Stimulated activated CD8-positive, alpha-beta memory T cell treated with anti-CD3 and anti-CD28 coated beads, Interleukin-4, amount 100 ng/mL, for 24 hours (primary cell): ENCODE measurements at regions not wholly inside any gene's neighbourhood (a gene's known extent, or its start where the extent isn't known, plus 50 kb on each side); places are given as distances from the start of the nearest gene placed in this dataset.
"Not testable (repeated sequence)": the region's sequence is repeated elsewhere in the genome, so short reads cannot be mapped to it uniquely, and the experiment has no call there.

Experiments used
- DNase-seq: peaks from one replicate; pipeline ENCODE4 v3.0.0-alpha.2; 2020; ENCODE audit warnings: low read depth

DNA sequence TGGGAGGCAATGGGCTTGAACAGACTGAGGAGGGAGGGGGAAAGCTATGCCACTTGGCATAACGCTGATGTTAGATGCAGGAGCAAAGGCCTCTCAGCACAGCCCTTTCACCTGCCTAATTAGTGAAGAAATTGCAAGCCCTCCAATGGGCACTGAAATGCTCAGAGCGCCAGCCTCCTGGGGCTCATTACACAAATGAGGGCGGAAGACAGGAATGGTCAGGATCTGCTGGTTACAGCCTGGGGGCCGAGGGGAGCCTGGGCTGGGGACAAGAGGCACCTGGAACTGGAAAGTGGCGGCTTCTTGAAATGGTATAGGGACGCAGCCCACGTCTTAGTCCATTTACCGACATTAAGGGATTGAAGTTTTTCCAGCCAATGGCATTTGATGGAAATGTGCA is 50.2 kb upstream of the PLET1 start:
- no peak for DNase-seq

DNA sequence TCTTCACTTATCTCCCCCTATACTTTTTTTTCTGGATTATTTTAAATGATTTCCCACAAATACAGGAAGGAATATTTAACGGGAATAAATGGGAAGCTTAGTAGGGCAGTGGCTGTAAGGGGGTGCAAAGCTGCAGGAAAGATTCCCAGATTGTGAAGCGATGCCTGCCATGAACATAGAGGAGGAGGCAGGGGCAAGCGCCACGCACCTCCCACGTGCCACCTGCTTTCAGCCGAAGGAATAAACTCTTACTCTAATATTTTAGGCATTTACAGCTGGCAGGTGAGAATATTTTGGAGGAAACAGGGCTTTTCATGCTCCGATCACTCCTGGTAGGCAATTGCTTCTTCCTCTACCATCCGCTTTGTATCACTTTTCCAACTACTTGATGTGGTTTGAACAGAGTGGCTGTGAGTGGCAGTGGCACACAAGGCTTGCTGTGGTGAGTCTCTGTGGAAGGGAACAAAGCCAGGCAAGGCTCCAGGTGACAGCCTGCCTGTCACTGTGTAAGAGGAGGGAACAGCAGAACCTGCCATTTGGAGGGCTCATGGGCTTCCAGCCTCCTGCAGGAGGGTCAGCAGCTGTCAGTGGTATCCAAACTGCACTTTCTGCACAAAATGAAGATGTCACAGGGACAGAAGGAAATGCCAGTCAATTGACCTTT is 54.5 kb upstream of the PLET1 start:
- DNase-seq: no peak

DNA sequence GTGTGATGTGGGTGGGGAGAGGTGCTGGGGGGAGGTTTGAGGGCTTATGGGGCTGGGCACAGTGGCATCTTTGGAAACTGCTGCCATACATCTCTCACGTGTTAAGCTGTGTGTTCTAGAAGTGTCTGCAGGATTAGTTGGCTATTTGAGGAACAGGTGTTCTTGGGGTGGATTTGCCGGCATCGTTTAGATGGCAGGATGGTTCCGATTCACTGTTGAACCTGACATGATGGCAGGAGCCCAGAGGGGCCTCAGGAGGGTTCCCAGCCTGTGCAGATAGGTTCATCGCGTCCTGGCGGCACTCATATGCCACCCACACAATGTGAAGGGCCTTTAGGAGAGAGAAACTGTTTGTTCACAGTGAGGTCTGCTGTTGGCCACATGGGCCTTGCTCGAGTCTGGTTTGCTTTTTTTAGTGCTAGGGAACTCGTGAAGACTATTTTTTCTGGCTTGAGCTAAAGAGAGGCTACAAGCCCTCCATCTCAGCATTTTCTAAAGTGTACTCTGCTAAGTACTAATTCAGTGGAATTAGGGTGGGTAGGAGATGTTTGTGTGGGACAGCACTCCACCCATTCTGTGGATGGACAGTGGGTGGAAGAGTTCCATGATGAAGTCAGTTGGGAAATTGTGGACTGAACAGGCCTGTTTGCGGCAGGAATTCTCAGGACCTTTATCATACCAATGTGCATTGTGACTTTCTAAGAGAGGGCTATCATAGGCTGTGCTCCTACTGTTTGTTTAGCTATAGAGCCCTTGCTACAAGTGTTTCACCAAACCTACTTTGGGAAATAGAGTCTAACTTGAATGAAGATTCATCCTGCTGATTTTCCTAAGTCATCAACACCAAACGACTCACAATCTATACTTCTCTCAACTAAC is 55.4 kb upstream of the PLET1 start:
- DNase-seq: no peak

DNA sequence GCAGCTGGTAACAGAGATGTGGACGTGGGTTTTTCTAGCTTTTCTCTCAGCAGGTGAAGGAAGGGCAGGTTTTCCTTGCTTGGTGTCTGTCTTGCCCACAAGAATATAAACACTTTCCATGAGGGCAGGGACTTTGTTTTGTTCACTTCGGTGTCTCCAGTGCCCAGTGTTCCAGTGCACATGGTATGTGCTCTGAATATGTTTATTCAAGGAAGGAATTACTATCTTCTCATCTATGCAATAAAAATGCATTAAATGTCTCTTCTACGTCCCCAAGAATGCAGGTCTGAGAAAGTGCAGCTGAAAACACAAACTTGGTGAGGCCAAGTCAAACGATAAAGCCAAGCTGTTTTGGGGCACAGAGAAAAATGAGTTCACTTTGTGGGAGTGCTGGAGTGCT is 56.3 kb upstream of the PLET1 start:
- no peak for DNase-seq

DNA sequence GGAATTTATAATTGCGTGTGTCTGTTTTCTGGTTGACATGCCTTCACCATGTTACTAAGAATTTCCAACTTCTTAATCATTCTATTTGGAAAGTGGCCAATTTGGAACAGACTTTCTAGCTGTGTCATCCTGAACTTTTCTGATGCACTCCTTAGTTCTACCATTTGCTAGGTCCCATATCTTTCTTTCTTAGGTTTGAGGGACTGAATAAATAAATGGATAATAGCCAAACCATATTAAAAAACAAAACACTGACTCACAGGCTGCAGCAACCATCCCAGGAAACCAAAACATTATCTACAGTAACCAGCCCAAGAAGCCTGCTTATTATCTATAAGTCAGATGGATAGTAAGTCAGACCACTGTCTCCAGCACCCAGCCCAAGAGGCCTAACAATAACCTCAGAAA is 57.5 kb upstream of the PLET1 start:
- no peak for DNase-seq

DNA sequence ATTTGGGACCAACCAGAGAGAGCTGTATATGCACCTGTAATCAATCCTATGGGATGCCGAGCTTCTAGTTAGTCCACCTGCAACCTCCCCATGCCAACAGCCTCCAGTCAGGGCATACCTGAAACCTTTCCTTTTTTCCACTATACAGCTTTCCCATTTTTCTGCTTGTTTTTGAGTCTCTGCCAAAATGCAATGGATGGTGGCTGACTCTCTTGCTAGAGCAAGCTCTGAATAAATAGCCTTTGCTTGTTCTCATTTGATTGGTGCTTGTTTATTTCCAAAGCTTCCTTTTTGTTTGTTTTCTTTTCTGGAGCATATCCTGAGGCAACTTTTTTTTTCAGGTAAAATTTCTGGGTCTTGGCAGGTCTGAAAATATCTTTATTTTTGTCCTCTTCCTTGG is 58.0 kb upstream of the PLET1 start:
- no peak for DNase-seq

DNA sequence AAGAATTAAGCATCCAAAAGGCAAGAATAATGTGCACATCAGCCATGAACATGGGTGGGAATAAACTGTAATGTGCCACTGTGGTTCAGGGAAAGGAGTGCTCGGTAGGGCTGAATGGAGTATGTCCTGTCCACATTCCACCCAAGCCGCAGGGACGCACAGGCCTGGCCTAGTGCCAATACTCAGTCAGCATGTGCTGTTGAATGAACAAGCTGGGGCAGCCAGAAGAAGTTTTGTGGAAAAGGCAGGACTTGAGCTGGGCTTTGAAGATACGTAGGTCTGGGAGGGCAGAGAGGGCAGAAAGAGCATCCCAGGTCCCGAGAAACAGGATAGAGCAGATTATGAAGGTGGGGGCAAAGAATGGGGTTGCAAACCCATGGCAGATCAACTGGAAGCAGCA is 60.0 kb upstream of the PLET1 start:
- no peak for DNase-seq

DNA sequence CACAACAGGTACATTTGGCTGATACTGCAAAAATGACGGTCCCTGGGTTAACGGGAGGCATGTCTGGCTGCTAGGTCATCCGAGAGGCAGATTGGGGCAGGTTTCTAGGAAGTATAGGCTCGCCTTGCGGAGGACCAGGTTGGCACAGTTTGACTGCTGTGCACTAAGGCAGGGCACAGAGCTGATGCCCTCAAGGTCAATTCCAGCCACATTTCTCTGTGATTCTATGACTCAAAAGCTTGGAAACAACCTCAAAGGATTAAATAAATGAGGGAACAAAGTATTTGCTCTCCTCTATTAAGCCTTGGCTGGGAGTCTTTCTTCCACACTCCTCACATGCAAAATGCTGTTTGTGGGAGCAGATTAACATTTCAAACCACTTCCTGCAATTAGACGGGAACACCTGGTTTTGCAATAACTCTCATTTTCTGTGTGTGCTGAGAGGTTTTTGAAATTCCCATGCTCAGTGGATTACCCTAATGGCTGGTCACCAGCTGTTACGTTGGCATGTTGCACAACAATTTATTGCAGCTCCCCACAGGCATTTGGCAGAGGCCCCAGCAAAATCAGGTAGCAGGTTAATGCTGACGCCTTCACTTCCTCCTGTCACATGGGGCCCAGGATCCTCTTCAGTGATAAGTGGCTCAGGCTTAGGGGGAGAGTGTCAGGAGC is 61.0 kb upstream of the PLET1 start:
- no peak for DNase-seq

DNA sequence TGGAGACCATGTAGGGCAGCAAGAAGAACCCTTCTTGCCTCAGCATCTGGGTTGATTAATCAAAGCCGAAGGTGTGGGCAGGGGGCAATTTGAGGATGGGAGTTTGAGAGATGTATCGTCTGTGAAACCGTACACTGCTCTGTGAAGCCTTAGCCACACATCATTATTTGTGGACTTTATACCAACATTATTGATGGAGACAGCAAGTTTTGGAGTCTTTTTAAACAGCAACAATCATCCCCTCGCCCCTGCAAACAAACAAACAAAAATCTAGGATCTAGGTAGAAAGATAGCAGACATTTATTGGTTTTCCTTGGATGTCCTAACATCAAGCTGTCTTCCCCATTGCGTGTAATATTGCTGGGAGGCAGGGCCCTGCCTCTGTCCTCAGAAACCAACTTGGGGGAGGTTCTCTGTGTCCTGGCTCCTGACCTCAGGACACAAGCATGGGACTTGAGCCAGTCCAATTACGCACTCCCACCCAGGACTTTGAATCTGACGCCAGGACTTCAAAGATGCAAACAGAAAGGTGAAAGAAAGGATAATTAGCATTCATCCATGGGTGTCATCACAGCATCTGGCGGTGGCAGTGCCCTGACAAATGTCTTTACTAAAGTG is 61.6 kb upstream of the PLET1 start:
- no peak for DNase-seq

DNA sequence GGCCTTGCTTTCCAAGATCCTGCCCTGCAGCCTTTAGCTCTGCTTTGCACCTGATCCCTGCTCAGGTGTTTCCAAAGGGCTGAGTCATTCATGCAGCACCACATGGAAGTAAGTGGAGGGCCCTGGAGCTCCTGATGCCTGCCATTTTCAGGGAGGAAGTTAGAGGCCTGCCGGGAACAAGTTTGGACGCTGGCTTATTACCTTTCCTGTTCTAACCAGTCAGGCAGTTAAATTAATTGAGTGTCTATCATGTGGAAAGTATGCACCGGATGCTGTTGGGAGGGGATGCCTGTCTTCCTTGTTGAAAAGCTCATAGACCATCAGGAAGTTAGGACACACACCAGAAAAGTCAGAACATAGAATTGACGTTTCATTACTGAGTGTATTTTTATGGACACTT is 73.7 kb upstream of the PLET1 start:
- DNase-seq: no peak

DNA sequence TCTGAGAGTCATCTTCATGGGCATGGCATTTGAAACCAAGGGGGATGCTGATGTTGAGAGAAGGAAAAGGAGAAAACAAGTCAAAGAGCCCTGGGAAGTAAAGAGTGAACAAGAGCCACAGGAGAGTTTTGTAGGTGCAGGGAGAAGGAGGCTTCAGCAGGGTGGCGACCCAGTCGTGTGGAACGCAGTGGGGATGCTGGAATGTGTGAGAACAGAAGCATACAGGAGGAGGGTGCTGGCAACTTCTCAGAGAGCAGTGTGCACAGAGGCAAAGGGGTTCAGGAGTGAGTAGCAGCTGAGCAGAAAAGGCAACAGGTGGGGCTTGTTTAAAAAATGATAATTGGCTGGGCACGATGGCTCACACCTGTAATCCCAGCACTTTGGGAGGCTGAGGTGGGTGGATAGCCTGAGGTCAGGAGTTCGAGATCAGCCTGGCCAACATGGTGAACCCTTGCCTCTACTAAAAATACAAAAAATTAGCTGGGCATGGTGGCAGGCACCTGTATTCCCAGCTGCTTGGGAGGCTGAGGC is 75.8 kb upstream of the PLET1 start:
- no peak for DNase-seq

DNA sequence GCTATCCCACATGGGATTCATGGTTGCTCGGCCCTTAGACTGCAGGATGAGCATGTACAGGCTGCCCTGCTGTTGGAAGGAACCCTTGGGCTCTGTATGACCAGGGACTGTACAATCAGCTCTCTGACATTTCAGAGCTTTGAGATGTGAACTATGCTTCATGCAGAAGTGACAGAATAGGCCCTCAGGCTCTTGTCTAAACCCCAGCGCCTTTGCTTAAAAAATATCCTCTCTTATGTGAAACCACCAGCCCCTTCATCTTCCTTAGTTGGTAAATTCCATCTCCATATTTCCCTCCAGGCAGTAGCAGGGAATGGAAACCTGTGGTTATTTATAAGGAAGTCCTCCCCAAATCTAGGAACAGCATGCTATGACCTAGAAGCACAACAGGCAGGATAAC is 78.9 kb upstream of the PLET1 start:
- no peak for DNase-seq

DNA sequence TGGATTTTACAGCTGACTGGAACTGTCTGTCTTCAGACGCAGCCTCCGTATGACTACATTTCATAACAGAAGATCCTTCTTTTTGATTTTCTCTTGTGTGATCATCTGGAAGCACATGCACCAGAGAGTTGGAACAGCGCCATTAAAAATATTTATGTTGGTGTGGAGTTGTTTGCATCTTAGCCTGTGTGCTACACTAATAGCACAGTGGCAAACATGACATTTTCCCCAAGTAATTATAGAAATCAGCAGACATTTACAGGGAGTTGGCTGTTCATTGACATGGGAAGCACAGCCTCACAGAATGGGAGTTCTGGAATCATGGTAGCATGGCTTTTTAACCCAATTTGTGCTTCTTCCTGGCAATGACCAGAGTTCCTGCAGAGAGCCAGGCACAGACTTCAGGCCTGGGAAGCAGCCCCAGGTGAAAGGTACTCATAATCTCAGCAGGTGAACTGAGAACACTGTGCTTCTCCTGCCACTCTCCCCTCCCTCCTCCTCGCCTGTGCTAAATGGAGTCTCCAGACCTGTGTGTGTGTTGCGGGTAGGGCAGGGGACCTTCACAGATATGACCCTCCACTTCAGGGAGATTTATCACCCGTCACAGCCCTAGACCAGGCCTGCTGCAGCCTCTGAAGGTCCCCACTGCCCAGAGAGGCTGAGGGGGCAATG is 82.8 kb upstream of the PLET1 start:
- DNase-seq: no peak

DNA sequence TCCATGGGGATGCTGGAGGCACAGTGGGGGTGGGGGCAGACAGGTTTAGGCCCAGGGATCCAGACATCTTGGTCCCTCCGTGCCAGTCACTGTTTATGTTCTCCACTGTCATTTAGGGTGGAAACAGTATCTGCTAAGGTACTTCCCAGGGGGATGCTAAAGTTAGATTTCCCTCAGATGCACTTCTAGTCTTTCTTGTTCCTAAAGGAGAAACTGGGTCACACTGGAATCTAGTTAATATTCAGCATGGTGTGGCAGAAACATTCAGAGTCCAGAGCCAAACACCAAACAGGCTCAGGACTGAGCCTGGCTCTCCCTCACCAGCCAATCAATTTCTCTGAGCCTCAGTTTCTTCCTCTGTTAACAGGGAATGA is 83.4 kb upstream of the PLET1 start:
- no peak for DNase-seq

DNA sequence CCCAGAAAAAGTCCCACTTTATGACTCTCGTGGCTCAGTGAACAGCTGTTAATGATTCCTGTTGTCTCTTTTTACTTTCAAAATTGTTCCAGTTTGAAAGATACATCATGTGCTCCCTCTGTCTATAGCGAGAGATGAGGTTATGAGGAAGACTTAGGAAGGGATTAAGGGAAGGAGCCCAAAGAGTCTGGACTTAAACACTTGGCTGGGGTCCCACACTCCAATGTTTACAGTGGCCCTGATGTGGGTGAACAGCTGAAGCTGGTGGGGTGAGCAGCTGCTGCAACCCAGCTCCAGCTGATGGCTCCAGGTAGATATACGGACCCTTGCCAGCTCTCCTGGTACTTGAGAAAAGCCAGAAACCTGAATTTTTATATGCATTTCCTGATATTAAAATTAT is 84.5 kb upstream of the PLET1 start:
- DNase-seq: no peak

DNA sequence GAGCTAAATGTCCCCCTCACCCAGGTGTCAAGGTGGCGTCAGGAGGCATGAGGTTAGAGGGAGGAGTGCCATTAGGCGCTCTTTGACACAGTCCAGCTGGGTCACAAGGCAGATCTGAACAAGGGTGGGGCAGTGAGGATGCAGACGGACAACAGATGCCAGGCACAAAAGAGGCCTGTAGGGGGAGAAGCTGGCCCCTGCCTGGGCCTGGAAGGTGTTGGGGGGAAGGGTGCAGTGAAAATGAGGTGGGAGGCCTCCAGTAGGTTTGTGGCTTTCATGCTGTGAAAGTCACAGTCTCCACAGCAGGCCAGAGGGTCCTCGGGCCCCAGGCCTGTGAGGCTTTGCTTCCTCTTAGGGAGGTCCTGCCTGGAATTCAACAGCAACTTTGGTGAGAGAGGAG is 85.0 kb upstream of the PLET1 start:
- no peak for DNase-seq

DNA sequence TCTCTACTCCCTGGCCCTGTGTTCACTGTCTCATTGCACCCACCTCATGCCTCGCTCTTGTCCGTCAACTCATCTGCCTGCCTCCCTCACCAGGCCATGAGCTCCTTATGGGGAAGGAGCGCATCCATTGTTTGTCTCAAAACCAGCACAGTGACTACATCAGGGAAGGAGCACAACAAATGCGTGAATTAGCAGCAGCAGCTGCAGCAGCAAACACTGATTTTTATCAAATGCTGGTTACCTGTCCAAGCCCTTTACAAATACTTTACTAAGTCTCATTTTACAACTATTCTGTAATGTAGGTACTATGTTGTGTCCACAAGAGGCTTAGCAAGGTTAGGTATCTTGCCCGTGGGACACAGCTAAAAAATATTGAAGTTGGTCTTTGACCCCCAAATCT is 85.9 kb upstream of the PLET1 start:
- no peak for DNase-seq

DNA sequence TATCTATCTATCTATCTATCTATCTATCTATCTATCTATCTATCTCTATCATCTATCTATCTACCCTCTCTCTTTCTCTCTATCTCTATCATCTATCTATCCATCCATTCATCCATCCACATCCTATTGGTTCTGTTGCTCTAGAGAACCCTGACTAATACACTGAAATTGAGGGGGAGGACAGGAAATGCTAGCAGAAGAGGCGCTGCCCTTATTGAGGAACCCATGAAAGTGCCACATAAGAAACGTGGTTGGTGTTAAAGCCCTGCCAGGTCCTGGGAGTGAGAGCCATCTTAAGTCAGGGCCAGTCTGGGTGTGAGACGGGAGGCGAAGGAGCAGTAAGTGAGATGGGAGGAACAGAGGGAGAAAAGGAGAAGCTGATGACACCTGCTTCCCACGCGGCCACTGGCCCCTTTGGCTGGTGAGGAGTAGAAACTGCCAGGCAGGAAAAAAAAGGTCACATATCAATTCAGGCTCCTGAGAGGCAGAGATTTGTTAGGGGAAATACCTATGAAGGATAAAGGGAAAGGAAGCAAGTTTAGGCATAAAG is 87.9 kb upstream of the PLET1 start:
- no peak for DNase-seq

DNA sequence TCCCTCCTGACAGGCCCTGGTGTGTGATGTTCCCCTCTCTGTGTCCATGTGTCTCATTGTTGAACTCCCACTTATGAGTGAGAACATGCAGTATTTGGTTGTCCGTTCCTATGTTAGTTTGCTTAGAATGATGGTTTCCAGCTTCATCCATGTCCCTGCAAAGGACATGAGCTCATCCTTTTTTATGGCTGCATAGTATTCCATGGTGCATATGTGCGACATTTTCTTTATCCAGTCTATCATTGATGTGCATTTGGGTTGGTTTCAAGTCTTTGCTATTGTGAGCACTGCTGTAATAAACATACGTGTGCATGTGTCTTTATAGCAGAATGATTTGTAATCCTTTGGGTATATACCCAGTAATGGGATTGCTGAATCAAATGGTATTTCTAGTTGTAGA is 90.8 kb upstream of the PLET1 start:
- not testable (repeated sequence) for DNase-seq

DNA sequence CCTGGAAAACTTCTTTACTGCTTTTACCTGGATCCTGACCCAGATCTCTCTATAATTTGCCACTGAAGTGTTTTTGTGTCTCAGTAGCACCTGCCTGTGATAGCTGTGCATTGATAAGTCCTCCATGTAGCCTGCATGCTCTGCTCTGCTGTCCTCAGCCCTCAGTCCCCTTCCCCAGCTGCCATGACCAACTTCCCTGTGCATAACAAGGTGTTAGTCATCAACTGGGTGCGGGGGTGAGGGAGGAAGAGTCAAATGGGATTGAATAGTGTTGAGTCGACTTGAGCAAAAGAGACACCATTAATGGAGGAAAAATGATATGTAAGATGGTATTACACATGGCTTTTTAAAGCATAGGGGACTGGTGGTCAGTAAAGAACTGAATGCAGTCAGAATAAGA is 92.2 kb upstream of the PLET1 start:
- no peak for DNase-seq

DNA sequence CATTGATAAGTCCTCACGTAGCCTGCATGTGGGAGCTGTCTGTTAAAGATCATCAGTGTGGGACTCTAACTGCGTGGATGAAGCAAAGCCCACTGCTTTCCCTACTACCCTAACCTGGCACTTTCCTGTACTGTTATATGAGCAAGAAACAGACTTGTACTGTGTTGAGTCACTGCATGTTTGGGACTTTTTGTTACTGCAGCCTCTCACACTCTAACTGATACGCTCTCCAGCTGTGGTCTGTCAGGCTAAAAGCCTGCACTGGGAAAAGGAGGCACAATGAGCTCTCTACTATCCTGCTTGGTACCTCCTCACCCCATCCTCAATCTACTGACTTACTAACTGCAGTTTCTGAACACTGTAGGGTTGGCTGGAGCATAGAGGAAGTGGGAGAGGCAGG is 93.7 kb upstream of the PLET1 start:
- DNase-seq: no peak

DNA sequence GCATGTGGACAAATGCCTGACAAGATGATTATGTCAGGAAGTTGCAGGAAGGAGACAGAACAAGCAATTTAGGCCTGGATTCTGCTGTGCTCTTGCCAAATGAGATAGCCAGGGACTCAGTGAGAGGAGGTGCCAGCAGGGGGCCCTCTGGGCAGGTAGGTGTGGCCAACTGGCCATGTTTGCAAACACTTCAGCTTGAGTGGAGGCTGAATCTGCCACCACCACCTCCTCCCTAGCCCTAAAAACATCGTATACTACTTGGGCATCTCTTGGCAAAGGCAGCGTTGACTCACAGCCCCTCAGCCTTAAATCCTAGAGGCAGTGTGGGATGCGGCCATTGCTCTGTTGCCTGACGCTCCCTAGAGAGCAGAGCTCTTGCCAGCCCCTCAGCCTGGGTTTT is 95.1 kb upstream of the PLET1 start:
- DNase-seq: no peak
